Muscle of back (tissue), 3 donors: ENCODE measurements at regions not wholly inside any gene's neighbourhood (a gene's known extent, or its start where the extent isn't known, plus 50 kb on each side); places are given as distances from the start of the nearest gene placed in this dataset.
"Not testable (repeated sequence)": the region's sequence is repeated elsewhere in the genome, so short reads cannot be mapped to it uniquely, and the experiment has no call there.

ENCODE experiments used
- DNase-seq, 3 donors: peaks; one replicate each; pipeline versions ENCODE4 v3.0.0 to v3.0.0-alpha.2; 2013

- DNase-seq, result peak in 2 of 3 donors; percentile 58 to 84
Measured at GRCh38 chr10:21463436-21463835, 62.0 kb downstream of the SKIDA1 start.

GRCh38 chr10:21458126-21458871 lies 67.2 kb downstream of the SKIDA1 start:
- peak; percentile 57 to 89 (median 67) for DNase-seq

- no peak for DNase-seq
Measured at GRCh38 chr10:21456160-21456559, 69.3 kb downstream of the SKIDA1 start.

GRCh38 chr10:21452203-21452602 lies 73.3 kb downstream of the SKIDA1 start:
- no peak for DNase-seq

- DNase-seq, result no peak
Measured at GRCh38 chr10:21449288-21449966, 76.1 kb downstream of the SKIDA1 start.

GRCh38 chr10:21445163-21445562 lies 80.3 kb downstream of the SKIDA1 start:
- DNase-seq, result peak in 2 of 3 donors; percentile 17 to 44

- DNase-seq, result no peak
Measured at GRCh38 chr10:21441625-21442024, 83.9 kb downstream of the SKIDA1 start.

- not testable (repeated sequence) for DNase-seq
Measured at GRCh38 chr10:21438914-21439313, 86.6 kb downstream of the SKIDA1 start.

- DNase-seq, result no peak
Measured at GRCh38 chr10:21437770-21438382, 87.6 kb downstream of the SKIDA1 start.

GRCh38 chr10:21432266-21432665 lies 93.2 kb downstream of the SKIDA1 start:
- DNase-seq, result no peak

GRCh38 chr10:21431799-21432198 lies 93.7 kb downstream of the SKIDA1 start:
- DNase-seq, result no peak

- no peak for DNase-seq
Measured at GRCh38 chr10:21427804-21428481, 97.5 kb downstream of the SKIDA1 start.

GRCh38 chr10:21424459-21424861 lies 101.0 kb downstream of the SKIDA1 start:
- DNase-seq, result peak in 2 of 3 donors; percentile 39 to 77

GRCh38 chr10:21423850-21424249 lies 101.6 kb downstream of the SKIDA1 start:
- DNase-seq, result no peak

- DNase-seq, result no peak
Measured at GRCh38 chr10:21423338-21423737, 102.1 kb downstream of the SKIDA1 start.

GRCh38 chr10:21421794-21422193 lies 103.7 kb downstream of the SKIDA1 start:
- no peak for DNase-seq

GRCh38 chr10:21421016-21421415 lies 104.5 kb downstream of the SKIDA1 start:
- DNase-seq, result no peak

- not testable (repeated sequence) for DNase-seq
Measured at GRCh38 chr10:21418981-21419576, 106.4 kb downstream of the SKIDA1 start.

- DNase-seq, result no peak
Measured at GRCh38 chr10:21417172-21417712, 108.2 kb downstream of the SKIDA1 start.

- no peak for DNase-seq
Measured at GRCh38 chr10:21413680-21414079, 111.8 kb downstream of the SKIDA1 start.

- no peak for DNase-seq
Measured at GRCh38 chr10:21413268-21413667, 112.2 kb downstream of the SKIDA1 start.
